SK-N-SH treated with all-trans-retinoic acid at 6 μM for 48 hours (cell line): ENCODE measurements at regions not wholly inside any gene's neighbourhood (a gene's known extent, or its start where the extent isn't known, plus 50 kb on each side); places are given as distances from the start of the nearest gene placed in this dataset.

Experiments used
- ARNTL ChIP-seq: fragments of 450-650 bp; formaldehyde crosslinking; IDR thresholded peaks from 2 replicates; pipeline ENCODE4 v1.5.0; 2020; ENCODE audit warnings: low read depth, mild to moderate bottlenecking, moderate library complexity, borderline replicate concordance
- CREB5 ChIP-seq: fragments of 250-450 bp; sonication (Bioruptor Pico); IDR thresholded peaks from 2 replicates; pipeline ENCODE4 v1.5.1; 2020; ENCODE audit warnings: low read depth, mild to moderate bottlenecking, moderate library complexity
- CSDC2 ChIP-seq: fragments of 250-450 bp; sonication (Bioruptor Pico); IDR thresholded peaks from 2 replicates; pipeline ENCODE4 v1.5.0; 2020; ENCODE audit warnings: mild to moderate bottlenecking, moderate library complexity
- ESRRG ChIP-seq: fragments of 250-450 bp; sonication (Bioruptor Pico); IDR thresholded peaks from 2 replicates; pipeline ENCODE4 v1.6.1; 2021; ENCODE audit warnings: mild to moderate bottlenecking
- PATZ1 ChIP-seq: fragments of 250-450 bp; sonication (Bioruptor Pico); IDR thresholded peaks from 2 replicates; pipeline ENCODE4 v1.8.0; 2020; ENCODE audit warnings: mild to moderate bottlenecking, moderate library complexity, borderline replicate concordance
- ZFP30 ChIP-seq: fragments of 450-650 bp; formaldehyde crosslinking; IDR thresholded peaks from 2 replicates; pipeline ENCODE4 v1.5.0; 2022; ENCODE audit warnings: mild to moderate bottlenecking, moderate library complexity
- ZNF565 ChIP-seq: fragments of 450-650 bp; formaldehyde crosslinking; conservative IDR thresholded peaks from 2 replicates; pipeline ENCODE4 v1.5.0; 2020; ENCODE audit warnings: low read depth, mild to moderate bottlenecking, moderate library complexity

DNA sequence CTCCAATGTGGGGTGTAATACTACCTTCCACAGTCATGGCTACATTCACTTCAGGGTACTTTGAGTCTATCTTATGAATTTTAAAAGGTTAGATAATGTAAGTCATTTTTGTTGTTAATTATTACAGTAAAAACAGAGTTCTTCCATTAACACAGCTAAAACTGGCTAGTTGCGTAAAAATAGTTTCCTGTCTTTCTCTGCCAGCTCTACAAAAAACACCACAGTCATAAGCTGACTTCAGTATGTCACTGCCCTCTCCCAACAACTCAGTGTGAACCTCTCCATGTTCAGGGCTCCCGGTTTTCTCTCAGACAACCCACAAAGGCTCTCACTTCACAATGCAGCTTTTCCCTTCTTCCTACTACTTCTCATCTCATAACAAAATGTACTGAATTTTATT is 84.8 kb upstream of the ITGA1 start:
- no peak for TF ChIP-seq ESRRG (CRISPR knock-in tag)
- TF ChIP-seq CSDC2 (CRISPR knock-in tag), result no peak
- TF ChIP-seq CREB5 (CRISPR knock-in tag), result no peak
- TF ChIP-seq ARNTL (CRISPR knock-in tag), result no peak
- no peak for TF ChIP-seq PATZ1
- TF ChIP-seq ZNF565 (CRISPR knock-in tag), result no peak
- no peak for TF ChIP-seq ZFP30
